ENCODE measurements at regions not wholly inside any gene's neighbourhood (a gene's known extent, or its start where the extent isn't known, plus 50 kb on each side); places are given as distances from the start of the nearest gene placed in this dataset.

DNA sequence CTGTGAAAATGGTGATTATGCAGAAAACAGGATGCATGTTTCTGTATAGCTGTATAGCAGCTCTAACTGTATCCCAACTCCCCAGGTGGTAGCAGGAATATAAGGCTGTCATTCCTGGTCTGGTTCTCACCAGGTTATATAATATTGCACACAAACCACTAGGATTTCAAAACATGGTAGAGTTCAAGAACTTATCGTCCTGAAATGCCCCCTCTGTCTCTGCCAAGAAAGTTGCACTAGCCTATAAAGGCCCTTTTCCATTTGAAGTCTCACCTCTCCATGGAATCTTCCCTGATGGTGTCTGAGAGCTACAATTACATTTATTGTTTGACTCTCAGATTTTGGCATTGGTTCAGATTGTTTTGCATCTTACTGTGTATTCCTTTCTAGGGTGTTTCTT lies 184.9 kb upstream of the FAM78B start:
- Histone ChIP-seq H3K27me3 (ENCODE audit: control insufficient read depth, insufficient read depth, low read length) (no peaks in the 10 kb centered on the region), H3K27ac (ENCODE audit: low read length) (no peak overlapping the region), H3K4me1 (ENCODE audit: control insufficient read depth, insufficient read depth, low read length) (no peaks in the 10 kb centered on the region), H3K4me3 (ENCODE audit: low read length) (no peak overlapping the region), H3K36me3 (ENCODE audit: control insufficient read depth, insufficient read depth, low read length) (no peaks in the 10 kb centered on the region), H3K9me3 (ENCODE audit: control insufficient read depth, insufficient read depth, low read length) (no peaks in the 10 kb centered on the region)
- no CpG with 5 or more reads among the region's 1 CpG for WGBS (ENCODE audit: insufficient coverage, insufficient read length)
- DNase-seq (ENCODE audit: low read depth, low spot score), result no peak

DNA sequence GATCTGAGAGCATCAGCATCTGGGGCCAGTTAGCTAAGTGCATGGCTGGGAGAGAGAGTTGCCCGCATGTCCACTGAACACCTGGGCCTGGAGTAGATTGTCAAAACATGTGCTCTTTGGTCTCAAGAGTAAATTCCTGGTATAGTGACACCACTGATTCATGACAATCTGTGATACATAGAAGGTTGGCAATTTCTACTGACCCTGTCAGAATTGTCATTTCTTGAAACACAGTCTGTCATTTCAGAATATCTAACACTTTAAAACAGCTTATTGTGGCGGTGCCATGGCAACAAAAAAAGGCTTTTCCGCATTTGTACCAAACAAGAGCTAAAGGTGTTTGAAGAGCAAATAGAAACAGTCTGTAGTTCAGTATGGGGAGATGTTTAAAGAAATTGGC lies 186.4 kb upstream of the FAM78B start:
- no CpG with 5 or more reads among the region's 3 CpGs for WGBS (ENCODE audit: insufficient coverage, insufficient read length)
- Histone ChIP-seq H3K4me3 (ENCODE audit: low read length) (no peak overlapping the region), H3K9me3 (ENCODE audit: control insufficient read depth, insufficient read depth, low read length) (no peaks in the 10 kb centered on the region), H3K4me1 (ENCODE audit: control insufficient read depth, insufficient read depth, low read length) (no peaks in the 10 kb centered on the region), H3K27me3 (ENCODE audit: control insufficient read depth, insufficient read depth, low read length) (no peaks in the 10 kb centered on the region), H3K27ac (ENCODE audit: low read length) (no peak overlapping the region), H3K36me3 (ENCODE audit: control insufficient read depth, insufficient read depth, low read length) (no peaks in the 10 kb centered on the region)
- DNase-seq (ENCODE audit: low read depth, low spot score), result no peak

DNA sequence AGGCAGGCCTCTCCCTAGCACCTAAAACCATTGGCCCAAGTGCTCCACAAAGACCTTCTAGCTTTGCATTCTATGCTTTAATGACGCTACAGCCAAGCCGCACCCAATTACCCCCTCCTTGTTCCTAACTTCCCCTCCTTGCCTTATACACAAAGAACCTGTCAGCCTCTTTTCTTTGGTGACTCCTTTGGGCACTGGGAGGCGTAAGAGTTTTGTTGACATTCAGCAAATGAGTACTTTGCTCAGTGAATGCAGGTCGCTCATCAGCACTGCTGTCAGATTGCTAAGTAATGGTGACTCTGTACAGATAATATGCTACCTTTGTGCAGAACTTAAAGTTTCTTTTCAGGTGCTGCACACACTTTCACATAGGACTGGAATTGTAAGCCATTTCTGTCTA lies 187.6 kb upstream of the FAM78B start:
- DNase-seq (ENCODE audit: low read depth, low spot score), result no peak
- H3K27ac ChIP-seq (ENCODE audit: low read length), result no peak overlapping the region
- no peaks in the 10 kb centered on the region for H3K27me3 ChIP-seq (ENCODE audit: control insufficient read depth, insufficient read depth, low read length)
- H3K4me1 ChIP-seq (ENCODE audit: control insufficient read depth, insufficient read depth, low read length), result no peaks in the 10 kb centered on the region
- no peaks in the 10 kb centered on the region for H3K36me3 ChIP-seq (ENCODE audit: control insufficient read depth, insufficient read depth, low read length)
- WGBS (ENCODE audit: insufficient coverage, insufficient read length), result no CpG with 5 or more reads among the region's 4 CpGs
- no peaks in the 10 kb centered on the region for H3K9me3 ChIP-seq (ENCODE audit: control insufficient read depth, insufficient read depth, low read length)
- H3K4me3 ChIP-seq (ENCODE audit: low read length), result no peak overlapping the region

DNA sequence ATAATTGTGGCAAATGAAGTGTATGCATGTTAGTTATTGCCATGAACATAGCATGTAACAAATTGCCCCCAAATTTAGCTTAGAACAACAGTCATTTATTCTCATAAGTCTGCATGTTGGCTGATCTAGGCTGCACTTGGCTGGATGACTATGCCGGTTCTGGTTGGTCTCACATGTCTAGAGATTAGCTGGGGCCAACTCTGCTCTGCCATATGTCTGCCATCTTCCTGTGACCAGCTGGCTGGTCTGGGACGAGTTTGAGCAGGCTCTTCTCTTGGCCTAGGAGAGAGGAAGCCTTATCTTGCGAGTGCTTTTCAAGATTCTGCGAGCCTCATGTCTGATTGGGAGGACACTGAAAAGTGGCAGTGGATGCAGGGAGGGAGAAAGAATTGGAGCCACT lies 198.3 kb upstream of the FAM78B start:
- no CpG with 5 or more reads among the region's 4 CpGs for WGBS (ENCODE audit: insufficient coverage, insufficient read length)
- H3K9me3 ChIP-seq (ENCODE audit: control insufficient read depth, insufficient read depth, low read length), result no peaks in the 10 kb centered on the region
- H3K4me1 ChIP-seq (ENCODE audit: control insufficient read depth, insufficient read depth, low read length), result no peaks in the 10 kb centered on the region
- no peak overlapping the region for H3K4me3 ChIP-seq (ENCODE audit: low read length)
- H3K27me3 ChIP-seq (ENCODE audit: control insufficient read depth, insufficient read depth, low read length), result no peaks in the 10 kb centered on the region
- H3K36me3 ChIP-seq (ENCODE audit: control insufficient read depth, insufficient read depth, low read length), result no peaks in the 10 kb centered on the region
- DNase-seq (ENCODE audit: low read depth, low spot score), result no peak
- no peak overlapping the region for H3K27ac ChIP-seq (ENCODE audit: low read length)

DNA sequence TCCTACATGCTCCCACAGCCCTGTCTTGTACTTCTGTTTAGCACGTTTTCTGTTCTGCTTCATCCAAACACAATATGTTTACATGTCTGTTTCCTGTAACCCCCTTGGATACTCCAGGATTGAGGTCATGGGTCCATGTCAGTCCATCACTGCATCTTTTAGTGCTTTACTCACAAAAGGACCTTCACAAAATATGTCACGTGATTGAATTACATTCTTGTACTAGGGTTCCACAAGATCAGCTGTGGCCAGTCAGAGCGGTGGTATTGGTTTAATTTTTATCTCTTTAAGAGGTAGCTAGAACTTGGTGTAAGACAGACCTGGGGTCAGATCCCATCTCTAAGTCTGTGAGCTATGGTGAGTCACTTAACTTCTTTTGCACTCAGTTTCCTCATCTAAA lies 201.2 kb upstream of the FAM78B start:
- no peak overlapping the region for H3K4me3 ChIP-seq (ENCODE audit: low read length)
- no peak overlapping the region for H3K27ac ChIP-seq (ENCODE audit: low read length)
- no peaks in the 10 kb centered on the region for H3K9me3 ChIP-seq (ENCODE audit: control insufficient read depth, insufficient read depth, low read length)
- no CpG with 5 or more reads among the region's 3 CpGs for WGBS (ENCODE audit: insufficient coverage, insufficient read length)
- no peak for DNase-seq (ENCODE audit: low read depth, low spot score)
- H3K36me3 ChIP-seq (ENCODE audit: control insufficient read depth, insufficient read depth, low read length), result no peaks in the 10 kb centered on the region
- no peaks in the 10 kb centered on the region for H3K4me1 ChIP-seq (ENCODE audit: control insufficient read depth, insufficient read depth, low read length)
- no peaks in the 10 kb centered on the region for H3K27me3 ChIP-seq (ENCODE audit: control insufficient read depth, insufficient read depth, low read length)

DNA sequence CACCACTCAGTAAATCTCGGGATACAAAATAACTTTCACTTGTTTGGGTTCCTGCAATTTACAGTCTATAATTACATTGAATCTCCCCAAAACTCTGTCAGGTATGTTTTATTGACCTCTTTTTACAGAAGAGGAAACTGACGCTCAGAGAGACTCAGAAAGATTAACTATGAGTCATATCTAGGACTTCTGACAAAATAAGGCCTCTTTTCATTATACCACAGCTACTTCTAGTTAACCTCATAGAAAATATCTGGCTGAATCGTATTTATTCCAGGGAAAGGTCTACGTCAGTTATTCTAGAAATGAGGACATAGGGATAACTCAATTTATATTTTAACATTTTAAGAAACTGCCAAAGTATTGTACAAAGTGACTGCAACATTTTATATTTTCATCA lies 211.1 kb upstream of the FAM78B start:
- Histone ChIP-seq H3K4me3 (ENCODE audit: low read length) (no peak overlapping the region), H3K4me1 (ENCODE audit: control insufficient read depth, insufficient read depth, low read length) (no peaks in the 10 kb centered on the region), H3K9me3 (ENCODE audit: control insufficient read depth, insufficient read depth, low read length) (no peaks in the 10 kb centered on the region), H3K36me3 (ENCODE audit: control insufficient read depth, insufficient read depth, low read length) (no peaks in the 10 kb centered on the region), H3K27ac (ENCODE audit: low read length) (no peak overlapping the region), H3K27me3 (ENCODE audit: control insufficient read depth, insufficient read depth, low read length) (no peaks in the 10 kb centered on the region)
- WGBS (ENCODE audit: insufficient coverage, insufficient read length), result no CpG with 5 or more reads among the region's 4 CpGs
- no peak for DNase-seq (ENCODE audit: low read depth, low spot score)

DNA sequence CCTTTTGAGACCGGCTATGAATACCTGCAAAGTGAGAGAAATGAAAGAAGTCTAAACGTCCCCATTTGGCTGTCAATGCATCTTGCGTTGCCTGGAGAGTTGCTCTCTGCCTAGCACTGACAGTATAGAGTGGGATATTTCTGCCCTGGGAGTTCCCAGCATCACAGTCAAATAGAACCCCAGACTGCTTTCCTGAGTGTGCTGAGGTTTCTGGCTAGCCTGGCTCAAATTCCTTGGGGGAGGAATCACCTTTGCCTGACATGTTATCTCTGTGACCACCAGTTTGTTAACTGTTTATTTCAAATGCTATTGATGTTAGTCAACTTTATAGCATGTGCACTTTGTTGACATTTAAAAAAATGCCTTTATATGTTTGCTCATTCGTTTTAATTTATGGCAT lies 212.0 kb upstream of the FAM78B start:
- DNase-seq (ENCODE audit: low read depth, low spot score), result no peak
- Histone ChIP-seq H3K4me3 (ENCODE audit: low read length) (no peak overlapping the region), H3K9me3 (ENCODE audit: control insufficient read depth, insufficient read depth, low read length) (no peaks in the 10 kb centered on the region), H3K36me3 (ENCODE audit: control insufficient read depth, insufficient read depth, low read length) (no peaks in the 10 kb centered on the region), H3K27me3 (ENCODE audit: control insufficient read depth, insufficient read depth, low read length) (no peaks in the 10 kb centered on the region), H3K4me1 (ENCODE audit: control insufficient read depth, insufficient read depth, low read length) (peaks cover 3% of the 10 kb centered on the region; the same call in 1 of the 2 replicates), H3K27ac (ENCODE audit: low read length) (no peak overlapping the region)
- no CpG with 5 or more reads among the region's 4 CpGs for WGBS (ENCODE audit: insufficient coverage, insufficient read length)

DNA sequence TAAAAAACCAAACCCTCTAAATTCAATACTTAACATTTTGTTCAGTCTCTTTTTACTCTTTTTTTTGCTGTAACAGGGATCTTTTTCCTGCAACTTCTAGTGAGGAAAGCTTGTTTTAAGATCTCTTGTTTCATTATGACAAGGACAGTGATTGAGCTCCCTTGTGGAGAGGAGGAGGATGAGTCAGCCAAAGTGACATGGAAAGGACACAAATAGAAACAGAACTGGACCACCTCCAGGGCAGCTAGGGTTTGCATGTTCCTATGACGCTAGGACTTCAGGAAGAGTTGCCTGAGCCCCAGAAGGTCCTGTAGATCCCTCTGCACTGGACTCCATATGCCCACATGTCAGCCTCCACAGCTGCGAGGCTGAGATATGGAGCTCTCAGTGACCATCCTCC lies 212.6 kb upstream of the FAM78B start:
- no CpG with 5 or more reads among the region's 2 CpGs for WGBS (ENCODE audit: insufficient coverage, insufficient read length)

DNA sequence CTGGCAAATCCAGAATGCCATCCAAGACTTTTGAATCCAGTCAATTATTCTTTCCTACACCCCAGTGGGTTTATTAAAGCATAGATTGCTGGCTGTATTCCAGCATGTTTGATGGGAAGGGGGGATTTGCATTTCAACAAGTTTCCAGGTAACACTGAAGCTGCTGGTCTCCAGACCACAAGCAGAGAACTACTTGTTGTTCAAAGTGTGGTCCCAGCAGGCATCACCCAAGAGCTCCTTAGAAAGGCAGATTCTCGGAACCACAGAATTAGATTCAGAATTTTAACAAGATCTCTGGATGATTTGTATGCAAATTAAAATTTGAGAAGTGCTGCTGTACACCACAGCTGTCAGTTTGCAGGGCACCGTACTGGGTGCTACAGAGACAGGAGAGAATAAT lies 216.3 kb upstream of the FAM78B start:
- Histone ChIP-seq H3K4me1 (ENCODE audit: control insufficient read depth, insufficient read depth, low read length) (peaks cover 3% of the 10 kb centered on the region; the same call in 1 of the 2 replicates), H3K27ac (ENCODE audit: low read length) (no peak overlapping the region), H3K4me3 (ENCODE audit: low read length) (no peak overlapping the region), H3K27me3 (ENCODE audit: control insufficient read depth, insufficient read depth, low read length) (no peaks in the 10 kb centered on the region), H3K9me3 (ENCODE audit: control insufficient read depth, insufficient read depth, low read length) (no peaks in the 10 kb centered on the region), H3K36me3 (ENCODE audit: control insufficient read depth, insufficient read depth, low read length) (no peaks in the 10 kb centered on the region)
- no CpG with 5 or more reads among the region's 2 CpGs for WGBS (ENCODE audit: insufficient coverage, insufficient read length)
- DNase-seq (ENCODE audit: low read depth, low spot score), result peak; percentile 31

More for the DNA sequence above, 212.6 kb upstream of the FAM78B start:
- no peak overlapping the region for H3K27ac ChIP-seq (ENCODE audit: low read length)
- H3K9me3 ChIP-seq (ENCODE audit: control insufficient read depth, insufficient read depth, low read length), result no peaks in the 10 kb centered on the region
- no peak for DNase-seq (ENCODE audit: low read depth, low spot score)
- no peaks in the 10 kb centered on the region for H3K36me3 ChIP-seq (ENCODE audit: control insufficient read depth, insufficient read depth, low read length)
- H3K4me3 ChIP-seq (ENCODE audit: low read length), result no peak overlapping the region
- H3K4me1 ChIP-seq (ENCODE audit: control insufficient read depth, insufficient read depth, low read length), result peaks cover 3% of the 10 kb centered on the region; the same call in 1 of the 2 replicates
- no peaks in the 10 kb centered on the region for H3K27me3 ChIP-seq (ENCODE audit: control insufficient read depth, insufficient read depth, low read length)

DNA sequence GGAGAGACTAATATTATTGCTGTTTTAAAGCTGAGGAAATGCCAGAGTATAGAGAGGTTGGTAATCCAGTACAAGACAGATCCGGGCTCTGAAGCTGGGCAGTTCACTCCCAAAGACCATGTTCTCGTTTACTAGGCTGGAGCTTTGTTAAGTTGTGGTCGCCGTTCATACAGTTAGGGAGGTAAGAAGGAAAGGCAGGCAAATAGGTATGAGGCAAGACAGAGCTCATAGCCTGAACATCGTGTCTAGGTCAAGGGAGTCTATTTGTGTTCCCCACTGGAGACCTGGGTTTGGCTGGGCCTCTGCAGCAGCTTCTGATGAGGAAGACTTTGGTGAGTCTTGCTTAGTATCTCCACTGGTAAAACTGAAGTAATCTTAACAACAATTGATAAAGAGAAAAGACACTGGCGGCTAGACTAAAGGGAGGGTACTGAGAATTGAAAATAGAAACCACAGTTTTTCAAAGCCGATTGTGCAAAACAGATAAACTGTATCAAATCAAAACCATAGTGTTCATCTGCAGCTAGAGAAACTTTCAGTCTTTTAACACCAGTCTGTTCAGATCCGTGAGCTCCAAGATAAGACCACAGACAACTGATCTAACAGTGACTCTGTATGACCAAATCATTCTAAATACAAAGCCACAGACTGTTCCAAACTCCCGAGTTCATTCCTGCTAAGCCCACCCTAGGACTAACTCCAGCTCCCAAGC lies 217.0 kb upstream of the FAM78B start:
- H3K36me3 ChIP-seq (ENCODE audit: control insufficient read depth, insufficient read depth, low read length), result no peaks in the 10 kb centered on the region
- no peak overlapping the region for H3K4me3 ChIP-seq (ENCODE audit: low read length)
- H3K27me3 ChIP-seq (ENCODE audit: control insufficient read depth, insufficient read depth, low read length), result no peaks in the 10 kb centered on the region
- no peak overlapping the region for H3K27ac ChIP-seq (ENCODE audit: low read length)
- DNase-seq (ENCODE audit: low read depth, low spot score), result no peak
- H3K9me3 ChIP-seq (ENCODE audit: control insufficient read depth, insufficient read depth, low read length), result no peaks in the 10 kb centered on the region
- no CpG with 5 or more reads among the region's 9 CpGs for WGBS (ENCODE audit: insufficient coverage, insufficient read length)
- peaks cover 3% of the 10 kb centered on the region; the same call in 1 of the 2 replicates for H3K4me1 ChIP-seq (ENCODE audit: control insufficient read depth, insufficient read depth, low read length)

DNA sequence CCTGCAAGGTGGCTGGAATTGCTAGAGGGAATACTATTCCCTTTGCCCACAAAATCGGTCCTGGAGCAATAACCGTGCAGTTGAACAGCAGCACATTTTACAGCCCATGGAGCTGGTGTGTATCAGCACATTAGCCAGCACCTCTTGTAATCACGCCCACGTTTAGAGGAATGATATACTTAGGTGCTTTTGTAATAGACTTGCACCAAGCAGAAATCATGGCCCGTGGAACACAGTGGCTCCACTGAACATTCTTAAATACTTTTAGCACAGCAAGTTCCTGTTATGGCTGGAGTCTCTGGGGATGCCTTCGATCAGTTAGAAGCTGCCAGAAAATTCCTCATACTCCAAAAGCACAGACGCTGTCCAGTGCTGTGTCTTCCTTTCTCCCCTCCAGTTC lies 218.1 kb upstream of the FAM78B start:
- WGBS (ENCODE audit: insufficient coverage, insufficient read length), result no CpG with 5 or more reads among the region's 7 CpGs
- Histone ChIP-seq H3K36me3 (ENCODE audit: control insufficient read depth, insufficient read depth, low read length) (no peaks in the 10 kb centered on the region), H3K27ac (ENCODE audit: low read length) (no peak overlapping the region), H3K4me1 (ENCODE audit: control insufficient read depth, insufficient read depth, low read length) (peaks cover 3% of the 10 kb centered on the region; the same call in 1 of the 2 replicates), H3K27me3 (ENCODE audit: control insufficient read depth, insufficient read depth, low read length) (no peaks in the 10 kb centered on the region), H3K4me3 (ENCODE audit: low read length) (no peak overlapping the region), H3K9me3 (ENCODE audit: control insufficient read depth, insufficient read depth, low read length) (no peaks in the 10 kb centered on the region)
- no peak for DNase-seq (ENCODE audit: low read depth, low spot score)
